K562 (cell line): ENCODE measurements at regions not wholly inside any gene's neighbourhood (a gene's known extent, or its start where the extent isn't known, plus 50 kb on each side); places are given as distances from the start of the nearest gene placed in this dataset.

ENCODE experiments used
- CREB1 ChIP-seq, 2 experiments: sonication (generic) in 1 of 2; formaldehyde crosslinking in 1 of 2; IDR thresholded peaks; 2 replicates each; pipeline versions ENCODE4 v1.6.1 to v1.8.0; 2012 to 2022; ENCODE audit warnings: inconsistent platforms in 1 of 2, mild to moderate bottlenecking in 1 of 2, missing genetic modification reagents in 1 of 2, moderate library complexity in 1 of 2
- E2F5 ChIP-seq: sonication (generic); formaldehyde crosslinking; IDR thresholded peaks from 2 replicates; pipeline ENCODE4 v1.8.0; 2022; ENCODE audit warnings: mild to moderate bottlenecking, missing genetic modification reagents
- JUN ChIP-seq, 2 experiments: sonication (generic) in 1 of 2; formaldehyde crosslinking in 1 of 2; IDR thresholded peaks; 2 replicates each; pipeline versions ENCODE4 v1.6.1 to v1.8.0; 2012 to 2022; ENCODE audit warnings: borderline replicate concordance in 2 of 2, mild to moderate bottlenecking in 2 of 2, improper control_type of control experiment in 1 of 2, low read depth in 1 of 2, low read length in 1 of 2, missing genetic modification reagents in 1 of 2
- NFIC ChIP-seq: fragments of 450-650 bp; IDR thresholded peaks from 2 replicates; pipeline ENCODE4 v1.6.1; 2017; ENCODE audit warnings: mild to moderate bottlenecking, inconsistent platforms
- NR0B1 ChIP-seq: fragments of 450-650 bp; IDR thresholded peaks from one replicate; pipeline ENCODE4 v1.6.1; 2018; ENCODE audit warnings: mild to moderate bottlenecking, moderate library complexity; ENCODE audit not compliant: partially characterized antibody
- POLR2AphosphoS5 ChIP-seq: IDR thresholded peaks from 2 replicates; pipeline ENCODE4 v1.6.1; 2011; ENCODE audit warnings: mild to moderate bottlenecking, low read depth, low read length, moderate library complexity; ENCODE audit not compliant: control insufficient read depth, insufficient read depth
- RBM15 ChIP-seq: fragments of 200-400 bp; formaldehyde crosslinking; IDR thresholded peaks from 2 replicates; pipeline ENCODE4 v1.6.1; 2018; ENCODE audit warnings: mild to moderate bottlenecking, low read length, moderate library complexity; ENCODE audit not compliant: insufficient read depth
- RBM17 ChIP-seq: fragments of 200-400 bp; formaldehyde crosslinking; IDR thresholded peaks from 2 replicates; pipeline ENCODE4 v1.6.1; 2017; ENCODE audit warnings: low read depth, mild to moderate bottlenecking, low read length, borderline replicate concordance
- ZNF589 ChIP-seq: fragments of 200-800 bp; sonication (Bioruptor generic); IDR thresholded peaks from 2 replicates; pipeline ENCODE4 v1.6.1; 2016; ENCODE audit warnings: low read depth, missing genetic modification characterization, missing compliant biosample characterization
- TF ChIP-seq, protein P1 (sequence below), 3 experiments: IDR thresholded peaks in 2 of 3; conservative IDR thresholded peaks in 1 of 3; 2 replicates each; pipeline ENCODE4 v1.5.1; 2011 to 2012; ENCODE audit warnings: low read length in 3 of 3, mild to moderate bottlenecking in 3 of 3, control low read depth in 2 of 3, improper control_type of control experiment in 1 of 3, inconsistent platforms in 1 of 3, low read depth in 1 of 3, mixed read lengths in 1 of 3, moderate library complexity in 1 of 3; ENCODE audit not compliant: insufficient read depth in 2 of 3
- TF ChIP-seq, protein P2 (sequence below): fragments of 450-650 bp; IDR thresholded peaks from 2 replicates; pipeline ENCODE4 v1.6.1; 2016

DNA sequence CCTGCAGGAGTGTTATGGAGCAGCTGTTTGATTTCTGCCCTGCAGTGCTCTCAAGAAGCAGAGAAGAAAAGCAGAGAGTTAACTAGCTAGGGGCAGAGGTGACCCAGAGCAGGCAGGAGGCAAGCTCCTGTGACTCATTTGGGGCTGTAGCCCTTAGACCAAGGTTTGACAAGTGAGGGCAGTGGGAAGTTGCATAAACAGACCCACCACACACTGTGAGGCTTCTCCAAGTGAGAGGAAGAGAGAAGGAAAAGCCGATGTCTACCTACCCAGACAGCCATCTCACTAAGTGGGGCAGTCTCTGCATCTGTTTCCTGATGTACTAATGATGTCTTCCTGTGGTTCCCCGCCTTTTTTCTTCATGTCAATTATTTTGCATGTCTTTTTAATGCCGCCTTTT, 159.9 kb upstream of the NR5A2 start:
- TF ChIP-seq NR0B1, result no peak
- TF ChIP-seq, protein P1, sequence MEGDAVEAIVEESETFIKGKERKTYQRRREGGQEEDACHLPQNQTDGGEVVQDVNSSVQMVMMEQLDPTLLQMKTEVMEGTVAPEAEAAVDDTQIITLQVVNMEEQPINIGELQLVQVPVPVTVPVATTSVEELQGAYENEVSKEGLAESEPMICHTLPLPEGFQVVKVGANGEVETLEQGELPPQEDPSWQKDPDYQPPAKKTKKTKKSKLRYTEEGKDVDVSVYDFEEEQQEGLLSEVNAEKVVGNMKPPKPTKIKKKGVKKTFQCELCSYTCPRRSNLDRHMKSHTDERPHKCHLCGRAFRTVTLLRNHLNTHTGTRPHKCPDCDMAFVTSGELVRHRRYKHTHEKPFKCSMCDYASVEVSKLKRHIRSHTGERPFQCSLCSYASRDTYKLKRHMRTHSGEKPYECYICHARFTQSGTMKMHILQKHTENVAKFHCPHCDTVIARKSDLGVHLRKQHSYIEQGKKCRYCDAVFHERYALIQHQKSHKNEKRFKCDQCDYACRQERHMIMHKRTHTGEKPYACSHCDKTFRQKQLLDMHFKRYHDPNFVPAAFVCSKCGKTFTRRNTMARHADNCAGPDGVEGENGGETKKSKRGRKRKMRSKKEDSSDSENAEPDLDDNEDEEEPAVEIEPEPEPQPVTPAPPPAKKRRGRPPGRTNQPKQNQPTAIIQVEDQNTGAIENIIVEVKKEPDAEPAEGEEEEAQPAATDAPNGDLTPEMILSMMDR (IDR thresholded peaks at IDR 0.05 in 2 of 3, conservative IDR thresholded peaks at IDR 0.05 in 1 of 3; ENCODE audit: insufficient read depth in 2 of 3, low read depth in 1 of 3, low read length in 3 of 3), result no peak
- TF ChIP-seq POLR2AphosphoS5, result no peak
- TF ChIP-seq, protein P2, sequence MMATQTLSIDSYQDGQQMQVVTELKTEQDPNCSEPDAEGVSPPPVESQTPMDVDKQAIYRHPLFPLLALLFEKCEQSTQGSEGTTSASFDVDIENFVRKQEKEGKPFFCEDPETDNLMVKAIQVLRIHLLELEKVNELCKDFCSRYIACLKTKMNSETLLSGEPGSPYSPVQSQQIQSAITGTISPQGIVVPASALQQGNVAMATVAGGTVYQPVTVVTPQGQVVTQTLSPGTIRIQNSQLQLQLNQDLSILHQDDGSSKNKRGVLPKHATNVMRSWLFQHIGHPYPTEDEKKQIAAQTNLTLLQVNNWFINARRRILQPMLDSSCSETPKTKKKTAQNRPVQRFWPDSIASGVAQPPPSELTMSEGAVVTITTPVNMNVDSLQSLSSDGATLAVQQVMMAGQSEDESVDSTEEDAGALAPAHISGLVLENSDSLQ, result no peak
- no peak for TF ChIP-seq NFIC
- TF ChIP-seq RBM15, result no peak
- no peak for TF ChIP-seq RBM17
- TF ChIP-seq ZNF589 (CRISPR knock-in tag), result no peak
- TF ChIP-seq E2F5 (CRISPR knock-in tag), result no peak
- TF ChIP-seq CREB1 (IDR thresholded peaks at IDR 0.05), result no peak
- TF ChIP-seq CREB1 (CRISPR knock-in tag; IDR thresholded peaks at IDR 0.05), result no peak
- TF ChIP-seq JUN (IDR thresholded peaks at IDR 0.05; ENCODE audit: borderline replicate concordance, low read depth, low read length), result no peak
- no peak for TF ChIP-seq JUN (CRISPR knock-in tag; IDR thresholded peaks at IDR 0.05; ENCODE audit: borderline replicate concordance)
